ENCODE measurements at regions not wholly inside any gene's neighbourhood (a gene's known extent, or its start where the extent isn't known, plus 50 kb on each side); places are given as distances from the start of the nearest gene placed in this dataset.

DNA sequence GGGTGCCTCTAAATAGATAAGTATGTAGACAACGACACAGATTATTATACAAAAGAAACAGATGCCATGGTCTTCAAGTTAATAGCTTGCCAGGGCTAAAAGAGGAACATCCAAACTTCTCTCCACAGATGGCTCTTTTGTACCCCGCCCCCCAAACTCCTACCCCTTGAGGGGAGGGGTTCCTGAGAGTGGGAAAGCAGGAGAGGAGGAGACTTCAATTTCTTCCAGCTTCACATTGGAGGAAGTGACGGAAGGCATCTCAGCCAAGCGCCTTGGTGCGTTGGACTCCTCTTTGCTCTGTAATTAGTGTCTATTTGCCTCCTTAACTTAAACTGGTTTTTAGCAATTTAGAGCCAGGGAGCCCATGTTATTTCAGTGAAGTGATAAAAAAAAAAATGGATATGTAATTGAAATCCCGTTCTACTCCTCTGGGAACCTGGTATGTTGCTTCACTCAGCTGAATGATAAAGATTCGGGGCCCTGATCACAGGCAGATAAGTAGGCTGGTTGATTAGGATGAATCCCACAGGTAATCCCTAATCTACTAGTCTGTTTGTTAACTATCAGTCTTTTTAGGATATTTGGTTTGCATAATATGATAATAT lies 580.9 kb upstream of the CADM1 start:
- no peak for DNase-seq (ENCODE audit: low read depth, low spot score)
- H3K4me3 ChIP-seq (ENCODE audit: low read length), result no peak overlapping the region

DNA sequence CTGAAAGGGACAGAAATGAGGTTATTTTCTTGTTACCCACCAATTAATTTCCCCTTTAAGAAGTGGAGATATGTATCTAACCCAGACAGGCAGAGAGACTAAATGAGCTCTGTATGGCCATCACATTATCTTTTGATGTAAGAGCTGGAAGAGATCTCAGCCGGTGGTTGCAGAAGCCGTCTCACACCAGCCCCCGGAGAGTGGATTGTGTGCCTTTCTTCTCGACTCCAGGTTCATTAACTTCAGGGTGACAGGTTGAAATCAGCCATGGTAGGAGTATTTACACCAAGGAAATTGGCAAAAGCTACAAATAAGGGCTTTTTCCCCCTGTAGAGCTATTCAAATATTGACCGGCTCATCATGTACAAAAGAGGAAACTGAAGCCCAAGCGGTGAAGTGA lies 580.3 kb upstream of the CADM1 start:
- no peak overlapping the region for H3K4me3 ChIP-seq (ENCODE audit: low read length)
- no peak for DNase-seq (ENCODE audit: low read depth, low spot score)

DNA sequence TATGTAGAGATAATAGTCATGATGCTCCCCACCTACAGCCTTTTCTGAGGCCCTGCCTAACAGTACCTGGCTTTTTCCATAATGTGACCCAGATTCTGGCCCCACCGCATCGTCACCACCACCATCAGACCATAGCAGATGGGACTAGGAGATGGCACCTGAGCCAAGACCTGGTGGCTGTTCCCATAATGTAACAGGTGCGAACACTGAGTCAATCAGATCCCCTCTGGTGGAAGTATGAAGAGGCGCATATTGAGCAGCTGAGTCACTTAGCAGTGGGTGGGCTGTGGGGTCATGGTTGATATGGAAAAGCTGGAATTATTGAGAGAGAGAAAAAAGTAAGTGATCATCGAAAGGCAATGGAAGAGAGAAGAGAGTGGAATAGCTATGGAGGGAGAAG lies 578.0 kb upstream of the CADM1 start:
- DNase-seq (ENCODE audit: low read depth, low spot score), result no peak
- H3K4me3 ChIP-seq (ENCODE audit: low read length), result no peak overlapping the region

DNA sequence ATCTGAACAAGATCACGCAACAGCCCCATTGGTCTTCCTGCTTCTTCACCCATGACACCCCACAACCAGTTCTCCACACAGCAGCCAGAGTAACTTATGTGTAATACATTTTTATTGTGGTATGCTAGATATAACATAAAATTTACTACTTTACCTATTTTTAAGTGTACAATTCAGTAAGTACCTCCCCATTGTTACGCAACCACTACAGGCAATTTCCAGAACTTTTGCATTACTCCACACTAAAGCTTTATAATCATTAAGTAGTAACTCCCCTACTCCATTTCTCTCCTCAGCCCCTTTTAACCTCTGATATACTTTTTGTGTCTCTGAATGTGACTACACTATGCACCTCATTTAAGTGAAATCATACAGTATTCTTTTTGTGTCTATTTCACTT lies 575.4 kb upstream of the CADM1 start:
- no peak overlapping the region for H3K4me3 ChIP-seq (ENCODE audit: low read length)
- no peak for DNase-seq (ENCODE audit: low read depth, low spot score)

DNA sequence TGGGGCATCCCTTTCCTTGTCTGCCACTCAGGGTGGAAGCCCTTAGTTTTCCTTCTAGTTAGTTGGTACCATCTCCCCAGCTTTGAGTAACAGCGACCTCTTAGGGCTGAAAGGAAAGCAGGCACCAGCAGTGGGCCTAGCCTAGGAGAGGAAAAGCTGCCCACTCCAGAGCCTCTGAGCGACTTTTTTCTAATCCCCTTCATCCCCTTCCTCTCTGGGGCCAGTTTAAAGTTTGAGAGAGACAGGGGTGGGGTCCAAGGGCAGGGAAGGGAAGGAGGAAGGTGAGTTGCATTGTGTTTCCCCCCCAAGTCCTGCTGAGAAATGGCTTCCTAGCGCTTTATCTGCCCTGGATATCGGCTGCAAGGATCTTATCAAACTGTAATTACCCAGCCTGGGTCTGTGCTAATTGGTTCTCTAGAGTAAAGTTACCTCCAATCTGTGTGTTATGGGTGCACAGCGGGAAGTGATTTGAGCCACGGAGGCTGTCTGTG lies 573.9 kb upstream of the CADM1 start:
- no peak for DNase-seq (ENCODE audit: low read depth, low spot score)
- H3K4me3 ChIP-seq (ENCODE audit: low read length), result no peak overlapping the region

DNA sequence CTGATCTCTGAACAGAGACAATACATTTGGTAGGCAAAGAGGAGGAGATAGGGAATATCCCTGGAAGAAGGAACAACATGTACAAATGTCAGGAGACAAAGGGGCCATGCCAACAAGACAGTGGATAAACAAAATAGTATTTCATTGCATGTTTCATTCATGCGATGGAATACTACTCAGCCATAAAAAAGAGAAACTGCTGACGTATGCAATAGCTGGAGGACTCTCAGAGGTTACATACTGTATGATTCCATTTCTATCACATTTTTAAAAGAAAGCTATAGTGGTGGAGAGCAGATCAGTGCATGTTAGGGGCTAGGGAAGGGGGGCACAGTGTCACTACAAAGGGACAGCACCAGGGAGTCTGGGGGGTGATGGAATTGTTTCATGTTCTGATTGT lies 572.9 kb upstream of the CADM1 start:
- DNase-seq (ENCODE audit: low read depth, low spot score), result no peak
- no peak overlapping the region for H3K4me3 ChIP-seq (ENCODE audit: low read length)

DNA sequence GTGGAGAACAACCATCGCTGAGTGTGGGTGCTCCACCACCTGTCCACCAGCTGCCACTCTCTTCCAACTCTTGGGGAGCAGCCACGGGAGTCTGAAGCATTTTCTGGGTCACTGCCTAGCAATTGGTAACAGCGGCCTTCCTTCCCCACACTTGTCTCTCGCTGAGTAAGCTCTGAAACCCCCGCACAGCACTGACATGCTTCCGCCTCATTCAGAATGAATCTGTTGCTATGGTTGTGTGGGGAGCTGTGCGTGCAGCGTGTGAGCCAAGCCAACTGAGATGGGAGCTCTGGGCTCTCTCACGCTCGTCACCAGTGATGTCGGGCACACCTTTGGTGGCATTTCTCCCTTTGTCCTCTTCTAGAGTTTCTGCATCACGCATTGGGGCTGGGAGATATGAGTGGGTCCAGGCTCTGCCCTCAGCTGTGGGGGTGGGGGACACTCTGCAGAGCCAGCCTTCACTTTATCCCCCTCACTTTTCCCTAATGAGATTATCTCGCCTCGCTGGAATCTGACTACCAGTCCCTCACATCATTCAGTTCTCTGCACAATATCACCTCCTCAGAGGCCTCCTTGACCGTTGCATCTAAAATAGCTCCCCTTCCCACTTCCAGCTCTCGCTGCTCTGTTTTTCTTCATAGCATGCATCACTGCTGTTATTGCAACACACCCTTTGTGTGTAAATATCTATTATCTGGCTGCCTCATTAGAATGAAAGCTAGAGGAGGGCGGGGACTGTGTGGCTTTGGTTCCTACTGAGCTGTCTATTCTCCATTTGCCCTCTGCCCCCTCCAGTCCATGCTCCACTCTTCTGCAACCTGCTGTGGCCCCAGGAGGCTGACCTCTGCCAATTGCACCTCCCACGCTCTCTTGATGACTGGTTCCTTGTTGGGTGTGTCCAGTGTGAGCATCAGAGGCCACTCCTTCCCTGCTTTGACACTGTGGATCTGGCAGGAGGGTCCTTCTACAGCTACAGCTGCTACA lies 569.9 kb upstream of the CADM1 start:
- H3K4me3 ChIP-seq (ENCODE audit: low read length), result no peak overlapping the region
- DNase-seq (ENCODE audit: low read depth, low spot score), result no peak

DNA sequence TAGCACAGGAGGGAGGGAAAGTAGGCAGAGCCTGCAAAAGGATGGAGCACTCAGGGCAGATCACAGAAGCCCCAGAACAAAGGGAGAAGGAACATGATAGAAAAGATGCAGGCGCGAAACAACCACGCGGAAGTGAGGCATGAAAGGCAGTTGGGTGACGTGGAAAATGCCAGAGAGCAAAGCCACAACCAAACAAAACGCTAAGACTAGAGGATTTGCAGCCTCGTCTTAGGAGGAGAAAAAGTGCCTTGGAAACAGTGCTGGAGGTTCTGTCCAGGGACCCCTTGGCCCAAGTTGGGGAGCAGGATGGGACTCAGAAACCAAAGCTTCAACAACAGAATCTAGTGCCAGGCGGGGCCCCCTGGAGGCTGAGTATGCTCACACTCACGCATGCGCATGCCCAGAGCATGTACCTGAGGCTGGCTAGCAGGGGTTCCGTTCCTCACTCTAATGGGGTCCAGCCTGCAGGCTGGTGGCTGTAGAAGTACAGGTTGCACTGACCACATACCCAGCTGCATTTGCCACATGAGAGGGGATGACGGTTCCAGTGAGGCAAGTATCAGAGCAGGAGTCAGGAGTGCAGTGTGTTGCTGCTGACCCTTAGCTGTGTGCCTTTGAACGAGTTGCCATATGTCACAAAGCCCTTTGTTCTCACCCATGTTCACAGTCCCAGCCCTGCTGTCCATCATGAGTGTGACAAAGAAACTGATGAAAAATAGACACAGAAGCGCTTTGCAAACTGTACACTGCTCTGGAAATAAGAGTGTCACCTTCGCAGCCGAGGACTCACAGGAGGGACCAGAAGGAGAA lies 568.6 kb upstream of the CADM1 start:
- no peak for DNase-seq (ENCODE audit: low read depth, low spot score)
- no peak overlapping the region for H3K4me3 ChIP-seq (ENCODE audit: low read length)

DNA sequence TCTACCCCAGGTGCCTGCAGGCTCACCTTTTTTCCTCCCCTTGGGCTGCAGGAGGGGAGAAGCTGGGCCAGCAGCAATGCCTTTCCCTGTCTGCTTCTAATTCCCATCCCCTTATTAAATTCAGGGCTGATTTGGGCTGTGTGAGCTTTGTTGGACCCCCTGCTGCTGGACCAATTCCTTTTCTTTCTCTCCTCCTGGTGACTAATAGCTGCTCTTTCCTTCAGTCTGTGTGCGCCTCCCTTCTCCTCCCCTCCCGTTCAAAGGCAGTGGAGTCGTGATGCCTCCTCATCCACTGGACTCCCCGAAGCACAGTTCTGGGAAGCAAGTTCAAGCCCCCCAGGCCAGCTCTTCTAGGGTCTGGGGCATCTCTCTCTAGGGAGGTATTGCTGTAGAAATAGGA lies 567.9 kb upstream of the CADM1 start:
- no peak for DNase-seq (ENCODE audit: low read depth, low spot score)
- H3K4me3 ChIP-seq (ENCODE audit: low read length), result no peak overlapping the region

DNA sequence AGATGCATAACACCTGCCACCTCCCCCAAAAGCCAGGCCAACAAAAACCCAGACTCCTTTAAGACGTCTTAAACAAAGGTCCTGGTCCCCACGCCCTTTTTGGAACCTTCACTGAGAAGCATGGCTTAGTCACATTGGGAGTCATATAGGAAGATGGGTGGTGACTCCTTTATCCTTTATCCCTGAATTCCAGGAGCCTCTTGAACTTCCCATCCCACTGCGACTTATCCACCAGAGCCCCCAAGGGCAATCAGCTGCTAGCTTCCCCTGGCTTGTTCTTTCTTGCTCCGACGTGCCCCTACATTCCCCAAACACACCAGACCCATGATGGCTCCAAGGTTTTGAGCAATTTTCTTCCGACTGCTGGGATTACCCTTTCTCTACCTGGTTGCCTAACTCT lies 567.0 kb upstream of the CADM1 start:
- DNase-seq (ENCODE audit: low read depth, low spot score), result no peak
- no peak overlapping the region for H3K4me3 ChIP-seq (ENCODE audit: low read length)

DNA sequence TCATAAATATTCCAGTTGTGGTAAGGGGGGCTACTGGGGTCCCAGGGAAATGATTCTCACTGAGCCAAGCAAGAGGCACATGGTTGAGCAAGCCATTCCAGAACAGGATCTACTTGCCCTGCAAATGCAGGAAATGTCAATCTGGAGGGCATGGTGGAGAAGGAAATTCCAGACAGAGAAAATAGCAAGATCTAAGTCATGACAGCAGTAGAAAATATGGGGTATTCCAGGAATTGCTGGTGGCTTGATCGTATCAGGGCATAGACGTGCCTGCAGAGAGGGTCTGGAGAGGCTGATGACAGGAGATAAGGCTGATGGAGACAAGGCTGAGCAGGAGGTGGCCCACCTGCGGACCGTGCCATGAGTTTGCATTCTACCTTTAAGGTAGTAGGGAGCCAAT lies 566.3 kb upstream of the CADM1 start:
- DNase-seq (ENCODE audit: low read depth, low spot score), result no peak

DNA sequence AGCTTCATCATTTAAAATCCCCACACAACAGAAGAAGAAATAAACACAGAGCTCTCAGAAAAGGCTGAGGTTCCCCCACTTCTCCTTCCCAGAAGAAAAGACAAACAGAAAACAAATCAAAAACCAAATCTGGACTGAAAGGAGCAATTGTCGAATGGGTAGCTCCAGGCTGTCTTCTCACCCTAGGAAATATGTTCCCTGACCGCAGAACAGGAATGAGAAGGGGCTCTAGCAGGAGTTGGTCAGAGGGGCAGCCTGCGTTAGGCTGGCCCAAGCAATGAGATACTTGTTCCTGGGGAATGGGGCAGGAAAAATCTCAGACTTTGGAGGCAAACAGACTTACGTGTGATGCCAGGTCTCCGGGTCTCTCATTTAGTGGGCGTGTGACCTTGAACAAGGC lies 562.6 kb upstream of the CADM1 start:
- no peak for DNase-seq (ENCODE audit: low read depth, low spot score)

More for the DNA sequence above, 566.3 kb upstream of the CADM1 start:
- no peak overlapping the region for H3K4me3 ChIP-seq (ENCODE audit: low read length)

DNA sequence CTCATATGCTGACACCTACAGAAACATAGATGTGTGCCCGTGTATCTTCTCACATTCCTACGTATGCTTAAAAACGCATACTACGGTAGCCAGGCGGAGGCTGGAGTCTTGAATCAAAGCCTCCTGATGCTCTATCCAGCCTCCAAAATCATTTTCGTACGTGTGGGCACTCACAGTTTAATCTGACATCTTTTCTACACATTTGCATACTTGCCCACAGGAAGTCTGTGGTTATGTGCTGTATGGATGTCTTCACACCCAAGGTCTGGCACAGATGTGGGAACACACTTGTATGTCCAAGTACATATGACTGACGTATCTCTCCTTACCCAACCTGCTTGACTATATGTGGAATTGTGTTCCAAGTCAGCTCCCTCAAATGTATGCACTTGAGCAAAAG lies 561.8 kb upstream of the CADM1 start:
- DNase-seq (ENCODE audit: low read depth, low spot score), result no peak
- no peak overlapping the region for H3K4me3 ChIP-seq (ENCODE audit: low read length)

More for the DNA sequence above, 562.6 kb upstream of the CADM1 start:
- H3K4me3 ChIP-seq (ENCODE audit: low read length), result no peak overlapping the region

DNA sequence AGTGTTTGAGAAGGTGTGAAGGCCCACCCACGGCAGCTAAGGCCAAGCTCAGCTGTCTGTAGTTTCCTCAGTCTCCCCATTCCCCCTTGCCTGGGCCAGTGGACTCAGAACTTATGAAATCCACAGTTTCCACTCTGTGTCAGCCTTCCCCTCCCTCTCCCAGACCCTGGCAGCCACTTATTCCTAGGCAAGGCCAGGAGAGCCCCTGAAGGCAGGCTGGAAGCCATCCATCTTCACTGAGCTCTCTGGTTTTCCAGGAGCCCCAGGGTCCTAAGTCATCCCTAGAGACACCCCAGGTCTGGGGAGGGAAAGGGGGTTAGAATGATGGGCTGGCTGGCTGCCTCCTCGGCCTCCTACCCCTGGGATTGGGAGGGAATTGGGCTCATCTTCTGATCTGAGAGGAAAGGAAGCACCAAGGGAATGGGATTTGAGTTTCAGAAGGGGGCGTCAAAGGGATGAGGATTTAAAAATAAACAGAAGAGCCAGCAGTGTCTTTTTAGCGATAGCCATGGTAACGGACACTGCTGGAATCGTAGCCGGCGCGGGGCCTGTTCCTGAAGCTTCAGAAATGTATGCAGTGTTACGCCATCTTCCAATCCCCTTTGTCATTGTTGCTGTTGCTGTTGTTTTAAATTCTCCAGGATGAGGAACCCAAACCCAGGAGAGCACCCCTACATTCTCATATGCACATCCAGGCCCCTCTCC lies 561.1 kb upstream of the CADM1 start:
- DNase-seq (ENCODE audit: low read depth, low spot score), result no peak

DNA sequence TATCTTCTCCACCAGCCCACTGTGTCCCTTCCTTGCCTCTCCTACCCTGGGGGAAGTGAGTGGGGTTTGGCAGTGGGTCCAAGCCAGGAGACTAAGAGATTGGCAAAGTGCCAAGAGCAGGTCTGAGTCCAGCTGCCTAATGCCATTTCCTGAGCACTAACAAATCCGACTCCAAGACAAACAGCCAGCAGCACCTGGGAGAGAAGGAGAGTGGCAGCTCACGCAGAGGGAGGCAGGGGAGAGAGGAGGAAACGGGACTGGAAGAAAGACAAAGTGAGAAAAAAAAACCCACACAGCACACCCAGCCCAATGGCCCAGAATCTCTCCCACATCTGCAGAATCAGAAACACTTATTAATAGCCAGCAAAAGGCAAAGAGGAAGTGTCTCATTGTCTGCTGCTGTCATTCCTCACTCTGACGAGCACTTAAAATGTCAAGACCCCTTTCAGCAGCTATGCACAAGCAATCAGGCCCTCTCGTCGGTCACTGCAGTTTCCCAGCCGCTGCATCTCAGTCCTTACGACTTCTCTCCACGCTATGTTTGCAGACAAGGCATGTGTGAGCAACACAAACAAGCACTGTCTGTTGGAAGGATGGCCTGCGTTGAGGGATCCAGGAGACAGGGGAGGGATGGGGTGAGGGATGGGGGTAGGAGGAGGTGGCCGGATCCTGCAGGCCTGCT lies 558.4 kb upstream of the CADM1 start:
- no peak for DNase-seq (ENCODE audit: low read depth, low spot score)
- H3K4me3 ChIP-seq (ENCODE audit: low read length), result no peak overlapping the region

More for the DNA sequence above, 561.1 kb upstream of the CADM1 start:
- no peak overlapping the region for H3K4me3 ChIP-seq (ENCODE audit: low read length)

DNA sequence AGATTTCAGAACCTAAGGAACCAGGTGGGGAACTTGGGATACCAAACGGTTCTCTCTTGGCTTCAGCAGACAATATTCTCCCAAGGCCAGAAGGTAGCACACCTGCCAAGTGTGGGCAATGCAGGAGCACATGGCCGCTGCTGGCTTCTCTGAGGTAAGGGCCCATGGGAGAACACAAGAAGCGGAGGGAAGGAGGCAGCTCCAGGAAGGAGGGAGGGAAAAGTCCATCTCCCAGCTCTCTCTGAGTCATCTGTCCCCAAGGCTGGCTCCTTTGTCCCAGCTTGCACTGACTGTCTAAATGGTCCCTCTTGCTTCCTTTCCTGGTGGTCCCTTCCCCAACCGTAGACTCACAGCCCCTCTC lies 557.9 kb upstream of the CADM1 start:
- H3K4me3 ChIP-seq (ENCODE audit: low read length), result no peak overlapping the region
- DNase-seq (ENCODE audit: low read depth, low spot score), result no peak

DNA sequence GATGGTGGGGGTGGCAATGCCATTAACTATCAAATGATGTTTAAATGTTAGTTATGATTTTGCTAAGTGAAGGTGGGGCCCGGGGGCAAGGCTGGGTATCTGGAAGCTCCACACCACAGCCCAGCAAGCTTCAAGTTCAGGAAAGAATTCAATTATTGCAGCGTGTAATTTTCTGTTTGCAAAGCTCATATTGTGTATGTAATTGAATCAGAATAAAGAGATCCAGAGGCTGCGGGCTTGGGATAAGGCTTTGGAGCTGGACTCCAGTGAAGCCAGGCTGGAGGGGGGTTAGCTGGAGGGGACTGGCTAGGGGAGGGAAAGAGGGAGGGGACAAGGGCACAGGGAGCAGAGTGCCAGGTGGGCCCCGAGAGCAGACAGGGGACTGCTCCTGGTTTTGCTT lies 557.1 kb upstream of the CADM1 start:
- DNase-seq (ENCODE audit: low read depth, low spot score), result no peak

DNA sequence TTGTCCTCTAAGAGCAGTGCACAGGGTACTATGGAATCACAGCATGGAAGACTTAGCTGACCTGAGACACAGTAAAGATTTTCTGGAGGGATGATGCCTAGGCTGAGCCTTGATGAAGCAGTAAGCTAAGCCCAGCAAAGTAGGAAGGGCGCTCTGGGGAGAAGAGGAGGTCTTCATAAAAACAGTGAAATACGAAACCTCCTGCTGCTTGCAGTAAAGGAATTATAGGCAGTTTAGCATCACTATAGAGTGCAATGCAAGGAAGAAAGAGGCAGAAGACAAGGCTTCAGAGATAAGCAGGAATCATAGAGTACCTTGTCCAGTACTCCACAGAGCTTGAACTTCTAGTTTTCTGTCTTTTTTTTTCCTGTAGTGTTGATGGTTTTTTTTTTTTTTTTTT lies 555.7 kb upstream of the CADM1 start:
- no peak for DNase-seq (ENCODE audit: low read depth, low spot score)
- no peak overlapping the region for H3K4me3 ChIP-seq (ENCODE audit: low read length)

More for the DNA sequence above, 557.1 kb upstream of the CADM1 start:
- H3K4me3 ChIP-seq (ENCODE audit: low read length), result no peak overlapping the region

DNA sequence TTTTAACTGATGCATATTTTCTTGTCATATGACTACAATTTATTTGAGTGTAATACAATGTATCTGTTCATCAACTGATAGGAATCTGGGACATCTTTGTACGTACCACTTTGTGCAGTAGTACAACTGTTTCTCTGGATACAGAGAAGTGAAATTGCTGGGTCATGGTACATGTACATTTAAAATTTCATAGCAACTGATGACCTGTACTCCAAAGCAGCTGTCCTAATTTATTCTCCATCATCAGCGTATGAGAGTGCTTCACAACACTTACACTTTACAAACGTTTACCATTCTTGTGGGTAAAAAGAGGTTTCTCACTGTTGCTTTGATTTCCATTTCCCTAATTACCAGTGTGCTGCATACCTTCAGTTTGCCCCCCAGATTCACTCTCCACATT lies 552.8 kb upstream of the CADM1 start:
- H3K4me3 ChIP-seq (ENCODE audit: low read length), result no peak overlapping the region
- DNase-seq (ENCODE audit: low read depth, low spot score), result no peak

Measured in Jurkat, Clone E6-1 (cell line).